ENCODE measurements at regions not wholly inside any gene's neighbourhood (a gene's known extent, or its start where the extent isn't known, plus 50 kb on each side); places are given as distances from the start of the nearest gene placed in this dataset.

DNA sequence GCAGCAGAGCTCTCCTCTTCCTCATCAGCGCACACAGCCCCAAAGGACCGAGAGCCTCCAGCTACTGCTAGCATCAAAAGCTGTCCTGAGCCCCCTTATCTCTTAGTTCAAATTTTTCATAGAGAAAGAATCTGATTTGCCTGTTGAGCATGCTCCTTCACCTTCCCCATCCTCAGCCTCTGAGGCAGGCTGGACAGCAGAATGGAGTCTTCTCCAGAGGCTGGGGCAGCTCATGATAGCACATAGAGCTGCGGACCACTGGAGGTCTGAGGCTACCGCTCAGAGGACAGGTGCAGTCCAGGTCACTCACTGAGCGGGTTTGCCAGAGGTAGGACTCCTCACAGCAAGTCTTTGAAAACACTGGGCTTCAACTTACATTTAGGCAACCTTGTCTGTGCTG is 72.8 kb upstream of the GRB10 start:
- H3K36me3 ChIP-seq (replicated peaks; ENCODE audit: insufficient read depth, low read depth), result no peaks in the 10 kb centered on the region
- no peak overlapping the region for H2AFZ ChIP-seq
- no peaks in the 10 kb centered on the region for H3K27me3 ChIP-seq
- no peak overlapping the region for H3K4me2 ChIP-seq
- no peaks in the 10 kb centered on the region for H4K20me1 ChIP-seq (ENCODE audit: insufficient read depth, poor library complexity, severe bottlenecking)
- no peak for DNase-seq (ENCODE audit: low spot score)
- 88% methylated on average over 5 of the region's 5 CpGs for WGBS (ENCODE audit: low lambda C conversion rate, missing lambda C conversion rate)
- TF ChIP-seq EZH2 (IDR thresholded peaks at IDR 0.05; ENCODE audit: borderline replicate concordance), result no peak
- TF ChIP-seq, protein P1, sequence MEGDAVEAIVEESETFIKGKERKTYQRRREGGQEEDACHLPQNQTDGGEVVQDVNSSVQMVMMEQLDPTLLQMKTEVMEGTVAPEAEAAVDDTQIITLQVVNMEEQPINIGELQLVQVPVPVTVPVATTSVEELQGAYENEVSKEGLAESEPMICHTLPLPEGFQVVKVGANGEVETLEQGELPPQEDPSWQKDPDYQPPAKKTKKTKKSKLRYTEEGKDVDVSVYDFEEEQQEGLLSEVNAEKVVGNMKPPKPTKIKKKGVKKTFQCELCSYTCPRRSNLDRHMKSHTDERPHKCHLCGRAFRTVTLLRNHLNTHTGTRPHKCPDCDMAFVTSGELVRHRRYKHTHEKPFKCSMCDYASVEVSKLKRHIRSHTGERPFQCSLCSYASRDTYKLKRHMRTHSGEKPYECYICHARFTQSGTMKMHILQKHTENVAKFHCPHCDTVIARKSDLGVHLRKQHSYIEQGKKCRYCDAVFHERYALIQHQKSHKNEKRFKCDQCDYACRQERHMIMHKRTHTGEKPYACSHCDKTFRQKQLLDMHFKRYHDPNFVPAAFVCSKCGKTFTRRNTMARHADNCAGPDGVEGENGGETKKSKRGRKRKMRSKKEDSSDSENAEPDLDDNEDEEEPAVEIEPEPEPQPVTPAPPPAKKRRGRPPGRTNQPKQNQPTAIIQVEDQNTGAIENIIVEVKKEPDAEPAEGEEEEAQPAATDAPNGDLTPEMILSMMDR (IDR thresholded peaks at IDR 0.05; ENCODE audit: poor library complexity), result no peak
- no peak for TF ChIP-seq EZH2phosphoT487 (IDR thresholded peaks at IDR 0.05; ENCODE audit: low read depth, severe bottlenecking, unreplicated experiment)
- H3K79me2 ChIP-seq, result no peaks in the 10 kb centered on the region
- H3K9me3 ChIP-seq (ENCODE audit: low read depth), result no peaks in the 10 kb centered on the region
- no peak overlapping the region for H3K27ac ChIP-seq
- no peaks in the 10 kb centered on the region for H3K4me1 ChIP-seq (ENCODE audit: insufficient read depth)
- H3K9me2 ChIP-seq (replicated peaks; ENCODE audit: insufficient read depth), result no peaks in the 10 kb centered on the region
- no peak overlapping the region for H3K4me3 ChIP-seq

DNA sequence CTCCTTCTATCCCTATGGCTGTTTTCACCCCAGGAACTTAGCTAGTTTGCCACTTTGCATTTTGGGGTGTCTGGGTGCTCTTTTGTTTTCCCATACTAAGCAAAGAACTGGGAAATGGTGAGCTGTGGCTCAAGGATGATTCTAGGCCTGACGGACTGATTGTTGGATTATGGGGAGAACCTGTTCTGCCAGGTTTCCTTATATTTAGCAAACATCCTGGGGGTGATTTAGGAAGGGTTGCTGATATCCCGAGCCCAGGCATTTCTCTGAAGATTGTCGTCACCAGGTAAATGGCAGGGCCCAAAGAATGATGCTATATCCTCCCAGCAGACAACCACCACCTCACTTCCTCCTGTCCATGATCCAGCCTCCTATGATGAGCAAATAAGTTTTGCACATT is 72.1 kb upstream of the GRB10 start:
- Histone ChIP-seq H3K79me2 (no peaks in the 10 kb centered on the region), H3K4me3 (no peak overlapping the region), H3K4me1 (ENCODE audit: insufficient read depth) (no peaks in the 10 kb centered on the region), H3K27me3 (no peaks in the 10 kb centered on the region), H3K36me3 (replicated peaks; ENCODE audit: insufficient read depth, low read depth) (no peaks in the 10 kb centered on the region), H4K20me1 (ENCODE audit: insufficient read depth, poor library complexity, severe bottlenecking) (no peaks in the 10 kb centered on the region), H3K4me2 (no peak overlapping the region), H3K9me3 (ENCODE audit: low read depth) (no peaks in the 10 kb centered on the region), H3K27ac (no peak overlapping the region), H2AFZ (no peak overlapping the region), H3K9me2 (replicated peaks; ENCODE audit: insufficient read depth) (no peaks in the 10 kb centered on the region)
- WGBS (ENCODE audit: low lambda C conversion rate, missing lambda C conversion rate), result 40% methylated on average over 3 of the region's 3 CpGs
- no peak for TF ChIP-seq EZH2 (IDR thresholded peaks at IDR 0.05; ENCODE audit: borderline replicate concordance)
- TF ChIP-seq, protein P1 (IDR thresholded peaks at IDR 0.05; ENCODE audit: poor library complexity), result no peak
- TF ChIP-seq EZH2phosphoT487 (IDR thresholded peaks at IDR 0.05; ENCODE audit: low read depth, severe bottlenecking, unreplicated experiment), result no peak
- DNase-seq (ENCODE audit: low spot score), result no peak

DNA sequence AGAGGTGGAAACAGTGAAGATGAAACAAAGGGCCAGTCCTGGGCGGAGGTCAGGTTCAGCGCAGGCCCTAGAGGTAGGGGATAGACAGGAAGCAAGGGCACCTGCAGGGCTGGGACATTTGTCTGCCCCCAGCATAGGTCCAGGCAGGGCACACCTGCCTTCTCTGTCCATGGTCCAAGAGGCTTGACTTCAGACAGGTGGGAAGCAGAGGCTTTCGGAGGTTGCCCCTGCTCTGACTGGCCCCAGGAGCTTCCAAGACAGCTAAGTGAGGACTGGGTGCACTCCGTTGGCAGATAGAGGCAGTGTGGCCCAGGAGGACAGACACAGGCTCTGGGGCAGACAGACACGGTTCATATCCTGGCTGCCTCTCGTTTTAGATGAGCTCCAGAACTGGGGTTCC is 71.6 kb upstream of the GRB10 start:
- no peak overlapping the region for H3K4me2 ChIP-seq
- H3K27ac ChIP-seq, result no peak overlapping the region
- H3K9me2 ChIP-seq (replicated peaks; ENCODE audit: insufficient read depth), result no peaks in the 10 kb centered on the region
- H3K79me2 ChIP-seq, result no peaks in the 10 kb centered on the region
- no peak overlapping the region for H2AFZ ChIP-seq
- no peak overlapping the region for H3K4me3 ChIP-seq
- DNase-seq (ENCODE audit: low spot score), result no peak
- H3K9me3 ChIP-seq (ENCODE audit: low read depth), result no peaks in the 10 kb centered on the region
- H3K36me3 ChIP-seq (replicated peaks; ENCODE audit: insufficient read depth, low read depth), result no peaks in the 10 kb centered on the region
- TF ChIP-seq EZH2 (IDR thresholded peaks at IDR 0.05; ENCODE audit: borderline replicate concordance) (no peak), EZH2phosphoT487 (IDR thresholded peaks at IDR 0.05; ENCODE audit: low read depth, severe bottlenecking, unreplicated experiment) (no peak)
- TF ChIP-seq, protein P1 (IDR thresholded peaks at IDR 0.05; ENCODE audit: poor library complexity), result no peak
- H3K4me1 ChIP-seq (ENCODE audit: insufficient read depth), result no peaks in the 10 kb centered on the region
- no peaks in the 10 kb centered on the region for H3K27me3 ChIP-seq
- 86% methylated on average over 6 of the region's 6 CpGs for WGBS (ENCODE audit: low lambda C conversion rate, missing lambda C conversion rate)
- no peaks in the 10 kb centered on the region for H4K20me1 ChIP-seq (ENCODE audit: insufficient read depth, poor library complexity, severe bottlenecking)

DNA sequence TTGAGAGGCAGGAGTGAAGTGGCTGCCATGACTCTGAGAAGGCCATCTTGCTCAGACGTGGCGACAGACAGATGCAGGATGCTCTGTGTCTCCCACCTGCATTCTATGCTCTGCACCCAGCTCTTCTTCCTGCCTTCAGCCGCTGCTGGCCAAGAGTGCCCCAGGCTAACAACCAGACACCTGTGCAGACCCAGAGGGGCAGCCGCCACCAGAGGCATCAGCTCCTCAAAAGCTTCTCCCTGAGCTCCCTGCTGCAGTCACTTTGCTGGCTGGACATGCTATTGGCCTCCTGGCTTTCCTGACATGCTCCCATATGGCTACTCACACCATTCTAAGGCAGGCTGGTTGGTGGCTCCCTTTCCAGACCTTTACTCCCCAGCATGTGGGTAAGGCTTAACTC is 70.6 kb upstream of the GRB10 start:
- WGBS (ENCODE audit: low lambda C conversion rate, missing lambda C conversion rate), result 85% methylated on average over 4 of the region's 4 CpGs
- no peaks in the 10 kb centered on the region for H3K4me1 ChIP-seq (ENCODE audit: insufficient read depth)
- no peak for TF ChIP-seq EZH2phosphoT487 (IDR thresholded peaks at IDR 0.05; ENCODE audit: low read depth, severe bottlenecking, unreplicated experiment)
- no peaks in the 10 kb centered on the region for H3K36me3 ChIP-seq (replicated peaks; ENCODE audit: insufficient read depth, low read depth)
- no peaks in the 10 kb centered on the region for H4K20me1 ChIP-seq (ENCODE audit: insufficient read depth, poor library complexity, severe bottlenecking)
- no peak overlapping the region for H3K4me3 ChIP-seq
- H3K27ac ChIP-seq, result no peak overlapping the region
- no peaks in the 10 kb centered on the region for H3K79me2 ChIP-seq
- no peaks in the 10 kb centered on the region for H3K27me3 ChIP-seq
- no peak overlapping the region for H2AFZ ChIP-seq
- H3K4me2 ChIP-seq, result no peak overlapping the region
- no peak for DNase-seq (ENCODE audit: low spot score)
- no peaks in the 10 kb centered on the region for H3K9me2 ChIP-seq (replicated peaks; ENCODE audit: insufficient read depth)
- H3K9me3 ChIP-seq (ENCODE audit: low read depth), result no peaks in the 10 kb centered on the region
